ENCODE measurements at regions not wholly inside any gene's neighbourhood (a gene's known extent, or its start where the extent isn't known, plus 50 kb on each side); places are given as distances from the start of the nearest gene placed in this dataset.

GRCh38 chr12:60252359-60253096, 656.7 kb downstream of the SLC16A7 start:
- ChIA-PET CTCF (no interaction called here), POLR2A (no interaction called here)
- TF ChIP-seq ZNF626 (tag by site-specific recombination; IDR thresholded peaks at IDR 0.05): no peak
- TF ChIP-seq ZBTB20 (tag by site-specific recombination; IDR thresholded peaks at IDR 0.05): no peak
- TF ChIP-seq ZNF521 (tag by site-specific recombination; IDR thresholded peaks at IDR 0.05): no peak
- TF ChIP-seq, protein P1, sequence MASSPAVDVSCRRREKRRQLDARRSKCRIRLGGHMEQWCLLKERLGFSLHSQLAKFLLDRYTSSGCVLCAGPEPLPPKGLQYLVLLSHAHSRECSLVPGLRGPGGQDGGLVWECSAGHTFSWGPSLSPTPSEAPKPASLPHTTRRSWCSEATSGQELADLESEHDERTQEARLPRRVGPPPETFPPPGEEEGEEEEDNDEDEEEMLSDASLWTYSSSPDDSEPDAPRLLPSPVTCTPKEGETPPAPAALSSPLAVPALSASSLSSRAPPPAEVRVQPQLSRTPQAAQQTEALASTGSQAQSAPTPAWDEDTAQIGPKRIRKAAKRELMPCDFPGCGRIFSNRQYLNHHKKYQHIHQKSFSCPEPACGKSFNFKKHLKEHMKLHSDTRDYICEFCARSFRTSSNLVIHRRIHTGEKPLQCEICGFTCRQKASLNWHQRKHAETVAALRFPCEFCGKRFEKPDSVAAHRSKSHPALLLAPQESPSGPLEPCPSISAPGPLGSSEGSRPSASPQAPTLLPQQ (tag by site-specific recombination; IDR thresholded peaks at IDR 0.05): no peak
- no peak for TF ChIP-seq ZNF404 (tag by site-specific recombination; IDR thresholded peaks at IDR 0.05)
- TF ChIP-seq ZBTB7A (tag by site-specific recombination; IDR thresholded peaks at IDR 0.05; ENCODE audit: low read depth): no peak
- no peak for TF ChIP-seq ZNF776 (tag by site-specific recombination; IDR thresholded peaks at IDR 0.05; ENCODE audit: borderline replicate concordance)
- no peak for TF ChIP-seq ZNF221 (tag by site-specific recombination; IDR thresholded peaks at IDR 0.05; ENCODE audit: borderline replicate concordance)
- Histone ChIP-seq H3K4me1 (ENCODE audit: control insufficient read depth, insufficient read depth, low read length) (no peaks in the 10 kb centered on the region), H3K36me3 (ENCODE audit: control insufficient read depth in 2 of 2, insufficient read depth in 1 of 2, low read length in 2 of 2) (no peaks in the 10 kb centered on the region), H3K4me3 (ENCODE audit: low read depth, low read length) (no peak overlapping the region), H3K27ac (ENCODE audit: extremely low read depth, low read depth, low read length) (no peak overlapping the region), H3K9me3 (ENCODE audit: control insufficient read depth, insufficient read depth, low read depth, low read length) (no peaks in the 10 kb centered on the region)

GRCh38 chr12:60255044-60255443, 659.2 kb downstream of the SLC16A7 start:
- H3K27ac ChIP-seq (ENCODE audit: extremely low read depth, low read depth, low read length): no peak overlapping the region
- H3K9me3 ChIP-seq (ENCODE audit: control insufficient read depth, insufficient read depth, low read depth, low read length): no peaks in the 10 kb centered on the region
- no peaks in the 10 kb centered on the region for H3K36me3 ChIP-seq (ENCODE audit: control insufficient read depth in 2 of 2, insufficient read depth in 1 of 2, low read length in 2 of 2)
- H3K4me3 ChIP-seq (ENCODE audit: low read depth, low read length): no peak overlapping the region
- no peak for TF ChIP-seq GLI4 (tag by site-specific recombination; IDR thresholded peaks at IDR 0.05)
- no peak for TF ChIP-seq ZNF558 (tag by site-specific recombination; IDR thresholded peaks at IDR 0.05)
- TF ChIP-seq ZFHX2 (tag by site-specific recombination; conservative IDR thresholded peaks at IDR 0.05): no peak
- TF ChIP-seq ZNF280D (tag by site-specific recombination; IDR thresholded peaks at IDR 0.05): no peak
- TF ChIP-seq ZNF2 (tag by site-specific recombination; IDR thresholded peaks at IDR 0.05): no peak
- no peak for TF ChIP-seq ZNF76 (tag by site-specific recombination; IDR thresholded peaks at IDR 0.05; ENCODE audit: borderline replicate concordance, low read depth)
- TF ChIP-seq ZNF23 (tag by site-specific recombination; IDR thresholded peaks at IDR 0.05; ENCODE audit: borderline replicate concordance): no peak
- TF ChIP-seq ZNF138 (tag by site-specific recombination; IDR thresholded peaks at IDR 0.05; ENCODE audit: borderline replicate concordance): no peak
- TF ChIP-seq, protein P2, sequence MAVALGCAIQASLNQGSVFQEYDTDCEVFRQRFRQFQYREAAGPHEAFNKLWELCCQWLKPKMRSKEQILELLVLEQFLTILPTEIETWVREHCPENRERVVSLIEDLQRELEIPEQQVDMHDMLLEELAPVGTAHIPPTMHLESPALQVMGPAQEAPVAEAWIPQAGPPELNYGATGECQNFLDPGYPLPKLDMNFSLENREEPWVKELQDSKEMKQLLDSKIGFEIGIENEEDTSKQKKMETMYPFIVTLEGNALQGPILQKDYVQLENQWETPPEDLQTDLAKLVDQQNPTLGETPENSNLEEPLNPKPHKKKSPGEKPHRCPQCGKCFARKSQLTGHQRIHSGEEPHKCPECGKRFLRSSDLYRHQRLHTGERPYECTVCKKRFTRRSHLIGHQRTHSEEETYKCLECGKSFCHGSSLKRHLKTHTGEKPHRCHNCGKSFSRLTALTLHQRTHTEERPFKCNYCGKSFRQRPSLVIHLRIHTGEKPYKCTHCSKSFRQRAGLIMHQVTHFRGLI (tag by site-specific recombination; IDR thresholded peaks at IDR 0.05): no peak
- TF ChIP-seq REPIN1 (tag by site-specific recombination; IDR thresholded peaks at IDR 0.05; ENCODE audit: low read depth): no peak
- no peak for TF ChIP-seq KLF8 (tag by site-specific recombination; IDR thresholded peaks at IDR 0.05)
- CTCF ChIA-PET: no interaction called here
- H3K4me1 ChIP-seq (ENCODE audit: control insufficient read depth, insufficient read depth, low read length): no peaks in the 10 kb centered on the region
- POLR2A ChIA-PET: no interaction called here

All from HEK293 (cell line).